Activated CD4-positive, alpha-beta T cell treated with anti-CD3 and anti-CD28 coated beads, Interleukin-10, Interleukin-2, amounts not matched to agents 100 ng/mL and 50 ng/mL, durations not matched to agents 16 hours and 8 hours (primary cell): ENCODE measurements at regions not wholly inside any gene's neighbourhood (a gene's known extent, or its start where the extent isn't known, plus 50 kb on each side); places are given as distances from the start of the nearest gene placed in this dataset.
"Not testable (repeated sequence)": the region's sequence is repeated elsewhere in the genome, so short reads cannot be mapped to it uniquely, and the experiment has no call there.

Source experiments
- DNase-seq: peaks from one replicate; pipeline ENCODE4 v3.0.0-alpha.2; 2020

DNA sequence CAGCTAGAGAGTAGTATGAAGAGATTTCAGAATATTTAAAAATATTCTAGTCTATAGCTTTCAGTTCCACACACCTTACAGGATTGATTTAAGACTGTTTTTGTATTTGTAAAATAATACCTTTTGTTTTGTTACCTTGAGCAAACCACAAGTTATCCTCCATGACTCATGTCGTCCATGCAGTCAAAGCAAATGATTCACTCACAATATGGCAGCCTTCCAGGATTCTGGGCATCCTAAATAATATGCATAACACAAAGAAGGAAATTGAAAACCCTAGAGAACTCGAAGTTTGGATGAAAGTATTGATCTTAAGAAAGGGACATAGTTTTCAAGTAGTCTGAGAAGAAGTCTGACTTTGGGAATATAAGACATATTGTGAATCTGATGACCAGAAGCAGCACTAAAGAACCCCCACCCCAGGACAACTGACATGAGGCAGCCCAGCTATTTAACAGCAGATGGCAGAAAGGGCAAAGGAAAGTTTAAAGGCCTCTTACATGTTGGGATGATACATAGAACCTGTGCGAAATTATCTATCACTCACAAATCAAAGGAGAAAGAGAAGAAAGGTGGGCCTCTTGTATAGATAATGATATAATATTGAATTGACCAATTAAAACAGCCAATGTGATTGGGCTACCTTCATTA, 857.9 kb downstream of the BRINP3 start:
- no peak for DNase-seq

- DNase-seq: no peak
Observed at GRCh38 chr1:189620471-189620870, 857.2 kb downstream of the BRINP3 start.

GRCh38 chr1:189623336-189623735, 854.3 kb downstream of the BRINP3 start:
- DNase-seq: no peak

DNA sequence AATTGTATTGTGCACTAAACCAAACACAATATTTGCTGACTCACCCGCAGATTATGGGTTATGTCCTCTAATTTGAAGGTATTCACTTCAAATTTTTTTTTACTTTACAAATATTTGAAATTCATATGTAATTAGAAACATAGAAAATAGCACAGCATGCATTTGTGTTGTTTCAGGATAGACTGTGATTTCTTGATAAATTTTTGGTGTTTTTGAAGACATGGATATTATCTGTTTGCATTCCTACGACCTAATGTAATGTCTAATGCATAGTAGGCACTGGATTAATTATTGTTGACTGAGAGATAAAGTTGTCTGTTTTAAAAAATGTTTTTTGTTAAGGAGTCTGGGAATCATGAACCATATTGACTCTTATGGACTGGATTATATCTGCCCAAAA, 850.2 kb downstream of the BRINP3 start:
- DNase-seq: no peak

DNA sequence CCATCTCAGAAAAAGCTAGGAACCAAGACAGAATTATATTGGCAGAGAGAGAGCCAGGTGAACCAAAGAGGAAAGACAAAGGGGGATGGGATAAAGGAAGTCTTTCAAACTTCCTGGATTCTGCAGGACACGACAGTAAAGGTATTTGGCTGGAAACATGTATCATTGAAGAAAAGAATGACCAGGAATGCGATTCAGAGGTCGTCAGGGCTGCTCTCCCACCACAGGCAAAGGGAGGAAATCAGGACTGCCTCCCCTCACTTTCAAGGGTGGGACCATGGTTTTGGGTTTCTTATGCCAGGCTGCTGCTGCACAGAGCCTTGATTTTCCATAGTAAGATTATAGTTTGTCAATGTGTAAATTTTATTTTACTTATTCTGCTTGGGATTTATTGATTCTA, 848.8 kb downstream of the BRINP3 start:
- no peak for DNase-seq

- no peak for DNase-seq
Observed at GRCh38 chr1:189633658-189634057, 844.0 kb downstream of the BRINP3 start.

- no peak for DNase-seq
Observed at GRCh38 chr1:189637041-189637440, 840.6 kb downstream of the BRINP3 start.

GRCh38 chr1:189644156-189644555, 833.5 kb downstream of the BRINP3 start:
- DNase-seq: not testable (repeated sequence)

DNA sequence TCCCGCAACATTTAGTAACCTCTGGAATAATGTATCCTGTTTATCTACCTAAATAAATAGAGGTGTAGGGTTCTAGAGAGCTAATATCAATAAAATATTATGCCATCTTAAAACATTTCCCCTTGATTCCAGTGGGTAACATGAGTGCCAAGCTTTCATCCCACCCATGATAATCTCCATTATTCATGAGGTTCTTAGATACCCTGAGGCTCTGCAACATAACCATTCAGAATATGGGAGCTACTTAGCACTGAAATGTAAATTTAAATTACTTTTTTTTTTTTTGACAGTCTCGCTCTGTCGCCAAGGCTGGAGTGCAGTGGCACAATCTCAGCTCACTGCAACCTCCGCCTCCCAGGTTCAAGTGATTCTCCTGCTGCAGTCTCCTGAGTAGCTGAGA, 832.7 kb downstream of the BRINP3 start:
- no peak for DNase-seq

DNA sequence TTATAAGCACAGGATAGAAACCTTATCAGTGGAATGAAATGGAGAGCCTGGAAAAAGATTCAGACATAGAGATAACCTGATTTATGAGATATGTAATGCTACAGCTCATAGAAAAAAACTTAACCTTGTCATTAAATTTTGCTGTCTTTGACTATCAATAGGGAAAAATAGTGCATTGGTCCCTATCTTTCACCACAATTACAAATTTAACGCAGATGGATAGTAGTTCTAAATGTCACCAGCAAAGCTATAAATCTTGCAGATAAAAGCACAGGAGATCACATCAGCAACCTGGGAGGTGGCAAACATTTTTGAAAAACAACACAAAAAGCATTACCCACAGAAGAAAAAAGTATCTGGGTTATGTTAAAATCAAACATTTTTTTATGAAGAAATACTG, 831.6 kb downstream of the BRINP3 start:
- DNase-seq: no peak

DNA sequence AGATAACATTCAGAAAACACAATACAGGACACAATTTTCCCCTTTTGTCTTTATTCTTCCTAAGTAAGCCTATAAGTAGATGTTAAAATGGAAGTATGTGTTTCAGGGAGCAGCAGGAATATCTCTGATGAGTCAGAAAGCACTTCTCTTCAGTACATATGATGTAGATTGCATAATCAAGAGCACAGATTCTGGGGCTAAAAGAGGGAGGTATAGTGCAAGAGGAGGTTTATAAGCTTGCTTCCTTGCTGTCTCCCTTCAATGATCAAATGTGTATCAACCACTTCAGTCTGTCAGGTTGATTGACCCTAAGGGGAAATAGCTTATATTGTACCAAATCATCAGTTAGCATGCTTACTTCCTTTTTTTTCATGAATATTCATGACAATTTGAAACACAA, 822.8 kb downstream of the BRINP3 start:
- no peak for DNase-seq

DNA sequence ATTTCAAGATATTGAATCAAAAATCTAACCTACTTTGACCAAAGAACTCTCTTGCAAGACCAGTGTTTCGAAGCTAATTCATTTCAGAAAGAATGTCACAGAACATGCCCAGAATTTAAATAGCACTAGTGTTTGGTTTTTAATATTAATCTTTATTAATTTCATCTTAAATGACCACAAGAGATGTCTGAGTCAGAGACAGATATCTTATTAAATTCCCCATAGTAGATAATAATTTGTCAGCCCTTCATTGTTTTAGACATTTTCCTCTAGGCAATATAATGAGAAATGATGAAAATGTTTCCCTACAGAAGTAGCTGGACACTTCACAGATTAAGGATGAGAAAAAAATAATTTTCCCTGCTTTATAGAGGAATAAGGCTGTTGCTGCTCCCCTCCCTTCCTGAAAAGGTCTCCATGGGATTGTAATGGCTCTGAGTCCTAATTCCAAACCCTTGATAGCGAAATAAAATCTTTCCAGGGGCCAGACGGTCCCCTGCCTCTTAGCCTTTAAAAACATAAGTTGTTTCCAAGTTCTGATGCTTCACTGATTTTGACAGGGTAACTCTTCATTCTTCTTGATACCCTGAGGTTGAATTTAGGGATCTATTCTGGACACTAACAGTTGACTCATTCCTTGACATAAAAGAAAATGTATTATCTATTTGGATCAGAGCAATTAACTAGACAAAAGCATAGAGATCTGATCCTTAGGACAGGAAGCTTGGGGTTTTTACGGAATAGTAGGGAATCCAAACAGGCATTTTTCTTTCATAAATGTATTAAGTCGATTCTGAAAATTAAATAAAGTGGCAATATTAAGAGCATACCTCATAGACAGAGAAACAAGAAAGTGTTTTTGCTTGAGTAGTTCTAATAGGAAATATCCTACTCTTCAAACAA, 820.8 kb downstream of the BRINP3 start:
- no peak for DNase-seq

DNA sequence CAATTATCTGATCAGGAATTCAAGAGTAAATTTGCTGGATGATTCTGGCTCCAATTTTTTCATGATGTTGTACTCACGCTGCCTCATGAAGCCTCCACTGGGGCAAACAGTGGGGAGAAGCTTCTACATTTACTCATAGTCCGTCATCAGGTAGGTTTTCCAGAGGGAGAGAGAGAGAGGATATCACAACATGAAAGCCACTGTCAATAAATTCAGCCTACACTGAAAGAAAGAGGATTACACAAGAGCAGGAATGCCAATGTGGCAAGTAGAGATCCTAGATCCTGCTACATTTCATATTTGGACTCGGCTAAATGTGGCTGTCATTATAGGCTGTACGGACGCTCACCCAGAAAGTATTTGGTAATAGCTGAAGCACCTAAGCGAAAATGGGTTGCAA, 819.9 kb downstream of the BRINP3 start:
- DNase-seq: no peak

GRCh38 chr1:189658381-189658780, 819.3 kb downstream of the BRINP3 start:
- no peak for DNase-seq

DNA sequence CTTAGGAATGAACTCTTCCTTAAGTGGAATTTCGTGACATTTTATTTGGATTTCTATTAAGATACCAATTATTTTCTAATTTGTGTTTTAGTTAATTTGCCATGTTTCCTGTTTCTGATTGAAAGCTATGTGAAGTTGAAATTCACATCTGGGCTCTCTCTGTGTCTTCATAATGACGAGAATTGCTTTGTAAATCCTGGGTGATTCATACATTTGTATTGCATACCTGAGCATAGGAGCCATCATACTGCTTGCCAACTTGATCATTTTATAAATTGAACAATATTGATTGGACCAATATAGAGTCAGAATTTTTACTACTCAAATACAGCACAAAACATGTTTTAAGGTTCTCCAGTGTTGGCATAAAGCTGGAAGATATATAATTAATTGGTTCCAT, 817.9 kb downstream of the BRINP3 start:
- no peak for DNase-seq

- no peak for DNase-seq
Observed at GRCh38 chr1:189662190-189662589, 815.5 kb downstream of the BRINP3 start.

DNA sequence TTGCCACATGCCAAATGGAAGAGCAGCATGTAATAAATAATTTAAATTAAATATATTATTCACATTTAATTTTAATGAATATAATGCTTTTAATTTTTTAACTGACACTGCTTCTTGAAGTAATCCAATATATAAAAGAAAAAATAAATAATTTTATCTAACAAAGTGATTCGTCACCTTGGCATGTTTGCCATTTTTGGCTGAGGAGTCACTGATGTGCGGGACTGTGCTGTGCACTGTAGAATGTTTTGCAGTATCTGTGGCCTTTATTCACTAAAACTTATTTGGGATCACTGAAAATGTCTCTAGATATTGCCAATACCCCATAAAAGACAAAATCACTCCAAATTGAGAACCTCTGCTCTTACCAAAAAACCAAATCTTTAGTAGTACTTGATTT, 807.8 kb downstream of the BRINP3 start:
- no peak for DNase-seq

DNA sequence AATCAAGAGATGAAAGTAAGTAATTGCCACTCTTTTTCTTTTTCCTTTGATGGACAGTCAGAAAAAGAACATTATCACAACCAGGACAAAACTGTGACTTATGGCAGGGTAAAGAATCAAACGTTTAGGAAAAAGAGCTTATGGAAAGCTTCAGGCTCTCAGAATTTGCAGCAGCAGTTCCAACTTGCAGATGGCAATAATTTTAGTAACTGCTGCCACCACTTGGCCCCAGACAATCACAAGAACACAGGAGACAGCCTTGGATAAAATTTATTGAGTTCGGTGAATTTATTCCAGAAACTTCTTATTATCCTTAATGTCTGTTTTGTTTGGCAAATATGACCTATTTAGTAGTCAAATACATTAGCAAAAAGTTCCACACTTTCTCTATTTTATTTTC, 804.4 kb downstream of the BRINP3 start:
- no peak for DNase-seq

DNA sequence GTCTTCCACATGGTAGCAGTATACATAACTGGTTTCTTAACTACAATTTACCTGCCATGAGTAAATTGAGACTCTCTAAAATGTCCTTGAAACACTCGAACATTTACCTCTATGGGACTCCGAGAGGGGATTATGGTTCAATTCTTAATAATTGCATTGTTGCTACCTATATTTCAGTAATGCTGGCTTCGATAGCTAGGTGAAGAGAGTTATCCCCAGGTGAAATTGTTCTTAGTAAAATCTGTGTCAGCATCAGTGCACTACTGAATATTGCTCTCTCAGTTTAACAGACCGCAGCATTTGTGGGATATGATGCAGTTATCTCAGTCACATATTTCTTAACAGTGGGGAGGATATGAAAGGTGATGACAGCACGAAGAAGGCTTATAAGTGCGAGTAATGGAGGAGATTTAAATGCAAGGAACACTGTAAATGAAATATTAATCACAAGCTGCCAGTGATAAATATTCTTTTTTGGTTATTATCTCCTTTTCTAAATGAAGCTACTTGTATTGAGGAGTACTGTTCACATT, 801.9 kb downstream of the BRINP3 start:
- no peak for DNase-seq

GRCh38 chr1:189678779-189679178, 798.9 kb downstream of the BRINP3 start:
- DNase-seq: no peak

GRCh38 chr1:189681252-189681919, 796.3 kb downstream of the BRINP3 start:
- DNase-seq: no peak

DNA sequence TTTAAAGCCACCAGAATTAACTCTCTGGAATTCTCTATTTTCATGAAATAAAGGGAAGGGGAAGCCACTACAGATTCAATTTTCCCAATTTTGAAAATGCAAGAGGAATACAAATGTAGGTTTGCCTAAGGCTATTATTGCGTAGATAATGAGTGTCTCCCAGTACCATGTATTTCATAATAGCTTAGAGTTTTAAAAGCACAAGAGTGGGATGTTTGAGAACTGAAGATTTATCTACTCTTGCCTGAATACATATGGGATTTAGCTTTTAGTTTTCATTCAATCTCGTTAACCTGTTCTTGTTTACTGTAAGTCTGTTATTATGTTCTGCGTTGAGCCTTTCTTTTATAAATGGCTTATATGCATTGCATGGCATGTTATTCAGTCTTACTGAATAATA, 795.1 kb downstream of the BRINP3 start:
- DNase-seq: no peak

DNA sequence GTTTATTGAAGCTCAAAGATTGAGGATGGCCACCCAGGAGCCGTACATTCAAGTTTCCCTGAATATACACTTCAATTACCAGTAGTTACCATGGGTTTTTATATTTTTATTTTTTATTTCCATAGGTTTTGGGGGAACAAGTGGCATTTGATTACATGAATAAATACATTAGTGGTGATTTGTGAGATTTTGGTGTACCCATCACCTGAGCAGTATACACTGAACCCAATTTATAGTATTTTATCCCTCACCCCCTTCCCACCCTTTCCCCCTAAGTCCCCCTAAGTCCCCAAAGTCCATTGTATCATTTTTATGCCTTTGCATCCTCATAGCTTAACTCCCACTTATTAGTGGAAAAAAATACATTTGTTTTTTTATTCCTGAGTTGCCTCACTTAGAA, 791.4 kb downstream of the BRINP3 start:
- no peak for DNase-seq

GRCh38 chr1:189693140-189693539, 784.5 kb downstream of the BRINP3 start:
- no peak for DNase-seq
